HL-60 (cell line): ENCODE measurements at regions not wholly inside any gene's neighbourhood (a gene's known extent, or its start where the extent isn't known, plus 50 kb on each side); places are given as distances from the start of the nearest gene placed in this dataset.

Experiments used
- POLR2AphosphoS5 ChIP-seq: IDR thresholded peaks from 2 replicates; pipeline ENCODE4 v1.6.1; 2012; ENCODE audit warnings: low read depth
- TF ChIP-seq, protein P1 (sequence below): IDR thresholded peaks from one replicate; pipeline ENCODE4 v1.5.1; 2011; ENCODE audit warnings: low read length, control low read depth, inconsistent platforms; ENCODE audit not compliant: insufficient read depth

DNA sequence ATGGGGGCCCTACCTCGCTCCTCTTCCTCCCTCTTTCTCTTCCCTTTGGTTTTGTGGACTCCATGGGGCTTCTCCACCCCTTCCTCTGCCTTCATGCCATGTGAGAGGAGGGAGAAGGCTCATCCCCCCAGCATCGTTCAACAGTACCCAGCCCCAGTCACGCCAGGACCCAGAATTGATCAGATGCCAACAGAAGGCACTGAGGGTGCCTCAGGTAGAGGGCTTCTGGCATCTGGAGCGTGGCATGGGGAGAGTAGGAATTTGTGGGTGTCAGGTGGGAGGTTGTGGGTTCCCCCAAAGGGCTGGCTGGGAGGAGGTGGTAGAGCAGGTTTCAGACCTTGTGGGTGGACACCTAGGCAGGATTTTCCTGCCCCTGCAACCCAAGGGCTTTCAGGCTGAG, 122.0 kb downstream of the TWIST2 start:
- TF ChIP-seq, protein P1, sequence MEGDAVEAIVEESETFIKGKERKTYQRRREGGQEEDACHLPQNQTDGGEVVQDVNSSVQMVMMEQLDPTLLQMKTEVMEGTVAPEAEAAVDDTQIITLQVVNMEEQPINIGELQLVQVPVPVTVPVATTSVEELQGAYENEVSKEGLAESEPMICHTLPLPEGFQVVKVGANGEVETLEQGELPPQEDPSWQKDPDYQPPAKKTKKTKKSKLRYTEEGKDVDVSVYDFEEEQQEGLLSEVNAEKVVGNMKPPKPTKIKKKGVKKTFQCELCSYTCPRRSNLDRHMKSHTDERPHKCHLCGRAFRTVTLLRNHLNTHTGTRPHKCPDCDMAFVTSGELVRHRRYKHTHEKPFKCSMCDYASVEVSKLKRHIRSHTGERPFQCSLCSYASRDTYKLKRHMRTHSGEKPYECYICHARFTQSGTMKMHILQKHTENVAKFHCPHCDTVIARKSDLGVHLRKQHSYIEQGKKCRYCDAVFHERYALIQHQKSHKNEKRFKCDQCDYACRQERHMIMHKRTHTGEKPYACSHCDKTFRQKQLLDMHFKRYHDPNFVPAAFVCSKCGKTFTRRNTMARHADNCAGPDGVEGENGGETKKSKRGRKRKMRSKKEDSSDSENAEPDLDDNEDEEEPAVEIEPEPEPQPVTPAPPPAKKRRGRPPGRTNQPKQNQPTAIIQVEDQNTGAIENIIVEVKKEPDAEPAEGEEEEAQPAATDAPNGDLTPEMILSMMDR = no peak
- no peak for TF ChIP-seq POLR2AphosphoS5
